Esophagus muscularis mucosa (tissue), 4 donors: ENCODE measurements at regions not wholly inside any gene's neighbourhood (a gene's known extent, or its start where the extent isn't known, plus 50 kb on each side); places are given as distances from the start of the nearest gene placed in this dataset.

Experiments used
- EP300 ChIP-seq: sonication (generic); formaldehyde crosslinking; IDR thresholded peaks from one replicate; pipeline ENCODE4 v1.6.1; 2017; ENCODE audit warnings: antibody characterized with exemption
- POLR2A ChIP-seq: fragments of 450-650 bp; IDR thresholded peaks from one replicate; pipeline ENCODE4 v1.6.1; 2017; ENCODE audit warnings: antibody characterized with exemption, moderate library complexity, mild to moderate bottlenecking, low read depth
- POLR2AphosphoS5 ChIP-seq, 2 donors: sonication (generic); formaldehyde crosslinking; IDR thresholded peaks; one replicate each; pipeline ENCODE4 v1.6.1; 2017; ENCODE audit warnings: antibody characterized with exemption in 2 of 2
- TF ChIP-seq, protein P1 (sequence below), 3 experiments: fragments of 200-600 bp in 2 of 3; fragments of 450-650 bp in 1 of 3; sonication (generic) in 2 of 3; IDR thresholded peaks; one replicate each; pipeline ENCODE4 v1.5.1; 2017 to 2019; ENCODE audit warnings: antibody characterized with exemption in 3 of 3, mild to moderate bottlenecking in 2 of 3, moderate library complexity in 1 of 3

DNA sequence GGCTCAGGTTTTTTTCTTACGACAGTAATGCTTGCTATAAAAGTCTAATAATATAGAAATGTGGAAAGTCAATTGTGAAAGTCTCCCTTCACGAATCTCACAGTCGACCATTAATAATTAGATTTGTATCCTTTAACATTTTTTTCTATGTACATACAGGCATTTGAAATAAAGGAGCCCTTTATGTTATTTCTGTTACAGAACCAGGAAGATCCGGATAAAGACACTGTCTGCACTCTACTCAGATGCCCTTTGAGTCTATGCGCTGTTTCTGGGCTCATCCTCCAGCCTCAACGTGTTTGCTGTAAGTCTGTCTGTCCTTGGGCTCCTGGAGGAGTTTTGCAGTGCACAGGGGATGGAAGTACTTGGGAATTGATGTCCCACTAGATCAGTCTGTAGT lies 212.2 kb upstream of the ATP2B1 start:
- no peak for TF ChIP-seq POLR2A
- TF ChIP-seq, protein P1, sequence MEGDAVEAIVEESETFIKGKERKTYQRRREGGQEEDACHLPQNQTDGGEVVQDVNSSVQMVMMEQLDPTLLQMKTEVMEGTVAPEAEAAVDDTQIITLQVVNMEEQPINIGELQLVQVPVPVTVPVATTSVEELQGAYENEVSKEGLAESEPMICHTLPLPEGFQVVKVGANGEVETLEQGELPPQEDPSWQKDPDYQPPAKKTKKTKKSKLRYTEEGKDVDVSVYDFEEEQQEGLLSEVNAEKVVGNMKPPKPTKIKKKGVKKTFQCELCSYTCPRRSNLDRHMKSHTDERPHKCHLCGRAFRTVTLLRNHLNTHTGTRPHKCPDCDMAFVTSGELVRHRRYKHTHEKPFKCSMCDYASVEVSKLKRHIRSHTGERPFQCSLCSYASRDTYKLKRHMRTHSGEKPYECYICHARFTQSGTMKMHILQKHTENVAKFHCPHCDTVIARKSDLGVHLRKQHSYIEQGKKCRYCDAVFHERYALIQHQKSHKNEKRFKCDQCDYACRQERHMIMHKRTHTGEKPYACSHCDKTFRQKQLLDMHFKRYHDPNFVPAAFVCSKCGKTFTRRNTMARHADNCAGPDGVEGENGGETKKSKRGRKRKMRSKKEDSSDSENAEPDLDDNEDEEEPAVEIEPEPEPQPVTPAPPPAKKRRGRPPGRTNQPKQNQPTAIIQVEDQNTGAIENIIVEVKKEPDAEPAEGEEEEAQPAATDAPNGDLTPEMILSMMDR (IDR thresholded peaks at IDR 0.05), result no peak
- TF ChIP-seq EP300, result no peak
- TF ChIP-seq POLR2AphosphoS5 (IDR thresholded peaks at IDR 0.05), result no peak
